ENCODE measurements at regions not wholly inside any gene's neighbourhood (a gene's known extent, or its start where the extent isn't known, plus 50 kb on each side); places are given as distances from the start of the nearest gene placed in this dataset.

- TF ChIP-seq, protein P1, sequence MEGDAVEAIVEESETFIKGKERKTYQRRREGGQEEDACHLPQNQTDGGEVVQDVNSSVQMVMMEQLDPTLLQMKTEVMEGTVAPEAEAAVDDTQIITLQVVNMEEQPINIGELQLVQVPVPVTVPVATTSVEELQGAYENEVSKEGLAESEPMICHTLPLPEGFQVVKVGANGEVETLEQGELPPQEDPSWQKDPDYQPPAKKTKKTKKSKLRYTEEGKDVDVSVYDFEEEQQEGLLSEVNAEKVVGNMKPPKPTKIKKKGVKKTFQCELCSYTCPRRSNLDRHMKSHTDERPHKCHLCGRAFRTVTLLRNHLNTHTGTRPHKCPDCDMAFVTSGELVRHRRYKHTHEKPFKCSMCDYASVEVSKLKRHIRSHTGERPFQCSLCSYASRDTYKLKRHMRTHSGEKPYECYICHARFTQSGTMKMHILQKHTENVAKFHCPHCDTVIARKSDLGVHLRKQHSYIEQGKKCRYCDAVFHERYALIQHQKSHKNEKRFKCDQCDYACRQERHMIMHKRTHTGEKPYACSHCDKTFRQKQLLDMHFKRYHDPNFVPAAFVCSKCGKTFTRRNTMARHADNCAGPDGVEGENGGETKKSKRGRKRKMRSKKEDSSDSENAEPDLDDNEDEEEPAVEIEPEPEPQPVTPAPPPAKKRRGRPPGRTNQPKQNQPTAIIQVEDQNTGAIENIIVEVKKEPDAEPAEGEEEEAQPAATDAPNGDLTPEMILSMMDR (IDR thresholded peaks at IDR 0.05): no peak
- TF ChIP-seq POLR2A (IDR thresholded peaks at IDR 0.05): no peak
These were observed 280.4 kb downstream of the ZSWIM6 start for GRCh38 chr5:61612431-61612830.
